ENCODE measurements at regions not wholly inside any gene's neighbourhood (a gene's known extent, or its start where the extent isn't known, plus 50 kb on each side); places are given as distances from the start of the nearest gene placed in this dataset.

DNA sequence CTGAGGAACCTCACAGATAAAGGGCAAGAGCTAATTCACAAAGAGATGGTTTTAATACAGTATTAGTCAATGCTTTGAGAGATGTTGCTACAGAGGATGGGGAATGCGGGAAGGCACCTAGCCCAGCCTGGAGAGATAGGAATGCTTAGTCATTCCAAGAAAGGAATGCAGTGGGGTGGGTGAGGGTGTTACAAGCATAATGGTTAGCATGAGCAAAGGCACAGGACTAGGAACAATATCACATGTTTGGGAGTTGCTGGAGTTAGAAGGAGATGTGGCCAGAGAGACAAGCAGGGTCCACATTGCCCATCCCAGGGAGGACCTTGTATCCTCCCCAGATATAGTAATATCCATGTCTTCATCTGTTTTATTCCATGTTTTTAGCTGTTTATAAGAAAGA, 107.0 kb upstream of the OGFRL1 start:
- TF ChIP-seq, protein P1, sequence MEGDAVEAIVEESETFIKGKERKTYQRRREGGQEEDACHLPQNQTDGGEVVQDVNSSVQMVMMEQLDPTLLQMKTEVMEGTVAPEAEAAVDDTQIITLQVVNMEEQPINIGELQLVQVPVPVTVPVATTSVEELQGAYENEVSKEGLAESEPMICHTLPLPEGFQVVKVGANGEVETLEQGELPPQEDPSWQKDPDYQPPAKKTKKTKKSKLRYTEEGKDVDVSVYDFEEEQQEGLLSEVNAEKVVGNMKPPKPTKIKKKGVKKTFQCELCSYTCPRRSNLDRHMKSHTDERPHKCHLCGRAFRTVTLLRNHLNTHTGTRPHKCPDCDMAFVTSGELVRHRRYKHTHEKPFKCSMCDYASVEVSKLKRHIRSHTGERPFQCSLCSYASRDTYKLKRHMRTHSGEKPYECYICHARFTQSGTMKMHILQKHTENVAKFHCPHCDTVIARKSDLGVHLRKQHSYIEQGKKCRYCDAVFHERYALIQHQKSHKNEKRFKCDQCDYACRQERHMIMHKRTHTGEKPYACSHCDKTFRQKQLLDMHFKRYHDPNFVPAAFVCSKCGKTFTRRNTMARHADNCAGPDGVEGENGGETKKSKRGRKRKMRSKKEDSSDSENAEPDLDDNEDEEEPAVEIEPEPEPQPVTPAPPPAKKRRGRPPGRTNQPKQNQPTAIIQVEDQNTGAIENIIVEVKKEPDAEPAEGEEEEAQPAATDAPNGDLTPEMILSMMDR (IDR thresholded peaks at IDR 0.05; ENCODE audit: low read length, missing control alignments), result no peak
- DNase-seq (ENCODE audit: low read depth), result peak; percentile 91
- no peak overlapping the region for H3K4me3 ChIP-seq (replicated peaks; ENCODE audit: low read depth, low read length)

GRCh38 chr6:71187141-71187540, 101.5 kb upstream of the OGFRL1 start:
- no peak for DNase-seq (ENCODE audit: low read depth)
- TF ChIP-seq, protein P1 (IDR thresholded peaks at IDR 0.05; ENCODE audit: low read length, missing control alignments), result no peak
- no peak overlapping the region for H3K4me3 ChIP-seq (replicated peaks; ENCODE audit: low read depth, low read length)

GRCh38 chr6:71190809-71191208, 97.8 kb upstream of the OGFRL1 start:
- no peak overlapping the region for H3K4me3 ChIP-seq (replicated peaks; ENCODE audit: low read depth, low read length)
- DNase-seq (ENCODE audit: low read depth), result peak; percentile 71
- TF ChIP-seq, protein P1 (IDR thresholded peaks at IDR 0.05; ENCODE audit: low read length, missing control alignments), result peak; percentile 33

DNA sequence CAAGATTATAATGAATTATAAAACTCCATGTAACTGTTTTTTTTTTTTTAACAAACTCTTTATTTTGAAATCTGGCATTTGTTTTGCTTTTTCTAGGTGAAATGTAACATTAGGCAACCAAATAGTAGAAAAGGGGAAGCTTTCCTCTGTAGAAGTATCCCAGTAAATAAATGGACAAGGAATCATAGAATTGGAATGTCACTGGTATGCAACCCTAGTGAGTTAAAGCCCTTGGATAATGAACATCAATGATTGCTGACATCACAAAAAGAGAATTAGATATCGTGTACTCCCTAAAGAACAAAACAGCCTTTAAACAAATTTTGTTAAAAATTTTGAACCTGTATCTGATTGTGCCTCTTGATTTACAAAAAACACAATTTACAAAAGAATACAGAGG, 93.9 kb upstream of the OGFRL1 start:
- DNase-seq (ENCODE audit: low read depth), result peak; percentile 89
- TF ChIP-seq, protein P1 (IDR thresholded peaks at IDR 0.05; ENCODE audit: low read length, missing control alignments), result no peak
- no peak overlapping the region for H3K4me3 ChIP-seq (replicated peaks; ENCODE audit: low read depth, low read length)

- no peak for DNase-seq (ENCODE audit: low read depth)
- TF ChIP-seq, protein P1 (IDR thresholded peaks at IDR 0.05; ENCODE audit: low read length, missing control alignments), result no peak
- no peak overlapping the region for H3K4me3 ChIP-seq (replicated peaks; ENCODE audit: low read depth, low read length)
Observed at GRCh38 chr6:71197267-71197666, 91.3 kb upstream of the OGFRL1 start.

- peak; percentile 62 for DNase-seq (ENCODE audit: low read depth)
- TF ChIP-seq, protein P1 (IDR thresholded peaks at IDR 0.05; ENCODE audit: low read length, missing control alignments), result no peak
- H3K4me3 ChIP-seq (replicated peaks; ENCODE audit: low read depth, low read length), result no peak overlapping the region
Observed at GRCh38 chr6:71197780-71198179, 90.8 kb upstream of the OGFRL1 start.

DNA sequence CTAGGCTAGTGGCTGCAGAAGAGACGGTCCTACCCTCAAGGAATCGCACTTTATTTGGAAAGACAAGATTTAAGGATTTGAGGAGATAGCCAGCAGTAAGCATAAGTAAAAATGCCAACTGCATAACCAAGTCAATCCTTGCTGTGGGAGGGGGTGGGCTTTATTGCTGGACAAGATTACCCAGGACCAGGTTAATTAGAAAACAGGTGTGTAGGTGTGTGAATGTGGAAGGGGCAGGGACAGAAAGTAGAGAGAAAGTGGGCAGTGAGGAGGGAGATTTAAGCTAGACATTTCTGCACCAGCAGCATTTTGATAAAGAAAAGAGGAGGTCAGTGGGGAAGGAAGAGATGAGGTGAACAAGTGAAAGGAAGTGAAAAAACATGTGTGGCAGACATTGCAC, 89.7 kb upstream of the OGFRL1 start:
- H3K4me3 ChIP-seq (replicated peaks; ENCODE audit: low read depth, low read length), result no peak overlapping the region
- DNase-seq (ENCODE audit: low read depth), result no peak
- TF ChIP-seq, protein P1 (IDR thresholded peaks at IDR 0.05; ENCODE audit: low read length, missing control alignments), result no peak

Data from fibroblast of pulmonary artery (primary cell).